ENCODE measurements at regions not wholly inside any gene's neighbourhood (a gene's known extent, or its start where the extent isn't known, plus 50 kb on each side); places are given as distances from the start of the nearest gene placed in this dataset.

DNA sequence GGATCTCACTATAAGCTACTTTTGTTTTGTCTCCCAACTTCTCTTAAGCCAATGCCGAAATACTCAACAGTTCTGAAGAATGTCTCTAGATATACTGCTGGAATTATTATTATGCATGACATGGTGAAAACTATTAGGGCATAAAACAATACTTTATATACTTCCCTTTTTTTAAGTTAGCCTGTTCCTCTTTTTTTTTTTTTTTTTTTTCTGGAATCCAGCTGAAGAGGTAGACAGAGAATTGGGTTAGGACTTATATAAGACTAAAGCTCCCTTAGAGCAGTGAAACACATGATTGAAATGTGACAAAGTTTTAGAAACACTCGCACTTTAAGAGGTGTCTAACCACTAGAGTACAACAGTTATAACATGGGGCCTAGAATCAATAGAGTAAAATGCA, 850.9 kb upstream of the PCDH9 start (continued):
- no peak for TF ChIP-seq CBFA2T2 (conservative IDR thresholded peaks at IDR 0.05)
- TF ChIP-seq ETV5 (CRISPR knock-in tag; IDR thresholded peaks at IDR 0.05; ENCODE audit: low read depth): no peak
- no peak for TF ChIP-seq MTA3 (IDR thresholded peaks at IDR 0.05; ENCODE audit: borderline replicate concordance)
- TF ChIP-seq, protein P1, sequence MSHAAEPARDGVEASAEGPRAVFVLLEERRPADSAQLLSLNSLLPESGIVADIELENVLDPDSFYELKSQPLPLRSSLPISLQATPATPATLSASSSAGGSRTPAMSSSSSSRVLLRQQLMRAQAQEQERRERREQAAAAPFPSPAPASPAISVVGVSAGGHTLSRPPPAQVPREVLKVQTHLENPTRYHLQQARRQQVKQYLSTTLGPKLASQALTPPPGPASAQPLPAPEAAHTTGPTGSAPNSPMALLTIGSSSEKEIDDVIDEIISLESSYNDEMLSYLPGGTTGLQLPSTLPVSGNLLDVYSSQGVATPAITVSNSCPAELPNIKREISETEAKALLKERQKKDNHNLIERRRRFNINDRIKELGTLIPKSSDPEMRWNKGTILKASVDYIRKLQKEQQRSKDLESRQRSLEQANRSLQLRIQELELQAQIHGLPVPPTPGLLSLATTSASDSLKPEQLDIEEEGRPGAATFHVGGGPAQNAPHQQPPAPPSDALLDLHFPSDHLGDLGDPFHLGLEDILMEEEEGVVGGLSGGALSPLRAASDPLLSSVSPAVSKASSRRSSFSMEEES (CRISPR knock-in tag; IDR thresholded peaks at IDR 0.05): no peak

DNA sequence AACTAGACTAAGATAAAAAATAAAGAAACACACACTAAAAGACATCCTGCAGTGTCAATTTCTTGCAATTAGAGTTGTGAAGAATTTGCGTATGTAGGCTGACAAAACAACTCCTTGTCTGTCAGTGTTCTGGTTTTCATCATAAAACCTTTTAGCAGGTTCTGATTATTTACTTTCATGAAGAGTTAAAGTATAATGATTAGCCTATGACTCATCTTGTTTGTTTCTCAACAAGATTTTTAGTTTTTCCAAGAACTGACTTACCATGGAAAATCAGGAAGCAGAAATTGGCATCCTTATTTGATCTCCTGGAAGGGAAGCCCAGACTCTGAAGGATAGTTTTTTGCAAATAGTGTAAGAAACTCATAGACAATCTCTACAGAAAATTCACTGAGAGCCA, 848.7 kb upstream of the PCDH9 start:
- no peaks in the 10 kb centered on the region for H3K79me2 ChIP-seq (ENCODE audit: control insufficient read depth, insufficient read depth, low read length)
- in situ Hi-C loops (cut with MboI) (no loop called here), intact Hi-C loops (cut with micrococcal nuclease) (no loop called here)
- no peaks in the 10 kb centered on the region for H3K4me1 ChIP-seq (replicated peaks in 1 of 2; ENCODE audit: control insufficient read depth in 2 of 2, insufficient read depth in 2 of 2, low read length in 2 of 2)
- ATAC-seq: no peak
- 0% methylated on average over 1 of the region's 1 CpG for WGBS (ENCODE audit: insufficient coverage, low coverage, missing lambda C conversion rate)
- CTCF ChIA-PET (ENCODE audit: low intra/inter-chr PET ratio): no interaction called here
- no TSS peak for BruUV-seq (replicated peaks)
- POLR2A ChIA-PET: no interaction called here
- no peak overlapping the region for H3K4me3 ChIP-seq
- no peak for DNase-seq (ENCODE audit: extremely low read depth in 1 of 4, low spot score in 3 of 4)
- no peaks in the 10 kb centered on the region for H4K20me1 ChIP-seq (replicated peaks; ENCODE audit: control insufficient read depth, insufficient read depth, low read length)
- H3K9ac ChIP-seq (ENCODE audit: insufficient read depth in 1 of 2, low read depth in 2 of 2, low read length in 2 of 2): no peak overlapping the region
- H3K36me3 ChIP-seq (ENCODE audit: control insufficient read depth, insufficient read depth, low read length): no peaks in the 10 kb centered on the region
- H3K27me3 ChIP-seq (ENCODE audit: control insufficient read depth in 2 of 2, insufficient read depth in 2 of 2, low read length in 2 of 2): no peaks in the 10 kb centered on the region
- H3K9me1 ChIP-seq (ENCODE audit: control insufficient read depth, insufficient read depth, low read length): no peaks in the 10 kb centered on the region
- H3K9me3 ChIP-seq (replicated peaks; ENCODE audit: control insufficient read depth, insufficient read depth, low read depth, low read length): no peaks in the 10 kb centered on the region
- FAIRE-seq: no peak
- no peak overlapping the region for H2AFZ ChIP-seq (ENCODE audit: low read depth, low read length)
- no peak overlapping the region for H3K27ac ChIP-seq (ENCODE audit: extremely low read depth, low read depth, low read length)
- no peak overlapping the region for H3K4me2 ChIP-seq (ENCODE audit: insufficient read depth, low read length)
- TF ChIP-seq RFX5 (IDR thresholded peaks at IDR 0.05; ENCODE audit: low read depth, low read length) (no peak), MYC (IDR thresholded peaks at IDR 0.05; ENCODE audit: low read depth, low read length) (no peak), MYC (CRISPR knock-in tag; IDR thresholded peaks at IDR 0.05; ENCODE audit: borderline replicate concordance, low read depth) (no peak), ERF (CRISPR knock-in tag; IDR thresholded peaks at IDR 0.05) (no peak), ZNF589 (CRISPR knock-in tag; IDR thresholded peaks at IDR 0.05; ENCODE audit: low read depth) (no peak), HNRNPK (IDR thresholded peaks at IDR 0.05; ENCODE audit: low read depth, low read length, poor library complexity, severe bottlenecking) (no peak), HDAC1 (IDR thresholded peaks at IDR 0.05) (no peak), ZNF436 (CRISPR knock-in tag; IDR thresholded peaks at IDR 0.05) (no peak), BRD4 (IDR thresholded peaks at IDR 0.05) (no peak), SIN3B (IDR thresholded peaks at IDR 0.05; ENCODE audit: low read depth) (no peak)
- TF ChIP-seq, protein P2, sequence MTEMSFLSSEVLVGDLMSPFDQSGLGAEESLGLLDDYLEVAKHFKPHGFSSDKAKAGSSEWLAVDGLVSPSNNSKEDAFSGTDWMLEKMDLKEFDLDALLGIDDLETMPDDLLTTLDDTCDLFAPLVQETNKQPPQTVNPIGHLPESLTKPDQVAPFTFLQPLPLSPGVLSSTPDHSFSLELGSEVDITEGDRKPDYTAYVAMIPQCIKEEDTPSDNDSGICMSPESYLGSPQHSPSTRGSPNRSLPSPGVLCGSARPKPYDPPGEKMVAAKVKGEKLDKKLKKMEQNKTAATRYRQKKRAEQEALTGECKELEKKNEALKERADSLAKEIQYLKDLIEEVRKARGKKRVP (CRISPR knock-in tag; IDR thresholded peaks at IDR 0.05): no peak
- TF ChIP-seq, protein P3, sequence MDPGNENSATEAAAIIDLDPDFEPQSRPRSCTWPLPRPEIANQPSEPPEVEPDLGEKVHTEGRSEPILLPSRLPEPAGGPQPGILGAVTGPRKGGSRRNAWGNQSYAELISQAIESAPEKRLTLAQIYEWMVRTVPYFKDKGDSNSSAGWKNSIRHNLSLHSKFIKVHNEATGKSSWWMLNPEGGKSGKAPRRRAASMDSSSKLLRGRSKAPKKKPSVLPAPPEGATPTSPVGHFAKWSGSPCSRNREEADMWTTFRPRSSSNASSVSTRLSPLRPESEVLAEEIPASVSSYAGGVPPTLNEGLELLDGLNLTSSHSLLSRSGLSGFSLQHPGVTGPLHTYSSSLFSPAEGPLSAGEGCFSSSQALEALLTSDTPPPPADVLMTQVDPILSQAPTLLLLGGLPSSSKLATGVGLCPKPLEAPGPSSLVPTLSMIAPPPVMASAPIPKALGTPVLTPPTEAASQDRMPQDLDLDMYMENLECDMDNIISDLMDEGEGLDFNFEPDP (CRISPR knock-in tag; IDR thresholded peaks at IDR 0.05): no peak
- TF ChIP-seq, protein P4, sequence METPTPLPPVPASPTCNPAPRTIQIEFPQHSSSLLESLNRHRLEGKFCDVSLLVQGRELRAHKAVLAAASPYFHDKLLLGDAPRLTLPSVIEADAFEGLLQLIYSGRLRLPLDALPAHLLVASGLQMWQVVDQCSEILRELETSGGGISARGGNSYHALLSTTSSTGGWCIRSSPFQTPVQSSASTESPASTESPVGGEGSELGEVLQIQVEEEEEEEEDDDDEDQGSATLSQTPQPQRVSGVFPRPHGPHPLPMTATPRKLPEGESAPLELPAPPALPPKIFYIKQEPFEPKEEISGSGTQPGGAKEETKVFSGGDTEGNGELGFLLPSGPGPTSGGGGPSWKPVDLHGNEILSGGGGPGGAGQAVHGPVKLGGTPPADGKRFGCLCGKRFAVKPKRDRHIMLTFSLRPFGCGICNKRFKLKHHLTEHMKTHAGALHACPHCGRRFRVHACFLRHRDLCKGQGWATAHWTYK (CRISPR knock-in tag; IDR thresholded peaks at IDR 0.05): no peak

Measured in K562 (cell line).